CD4-positive, alpha-beta T cell treated with Interleukin-6 at 100 ng/mL for 8 hours (primary cell): ENCODE measurements at regions not wholly inside any gene's neighbourhood (a gene's known extent, or its start where the extent isn't known, plus 50 kb on each side); places are given as distances from the start of the nearest gene placed in this dataset.

Experiments
- DNase-seq: peaks from one replicate; pipeline ENCODE4 v3.0.0-alpha.2; 2020; ENCODE audit warnings: mixed read lengths, low spot score

- no peak for DNase-seq
These were observed 68.8 kb upstream of the CLNK start for GRCh38 chr4:10753336-10753735.

DNA sequence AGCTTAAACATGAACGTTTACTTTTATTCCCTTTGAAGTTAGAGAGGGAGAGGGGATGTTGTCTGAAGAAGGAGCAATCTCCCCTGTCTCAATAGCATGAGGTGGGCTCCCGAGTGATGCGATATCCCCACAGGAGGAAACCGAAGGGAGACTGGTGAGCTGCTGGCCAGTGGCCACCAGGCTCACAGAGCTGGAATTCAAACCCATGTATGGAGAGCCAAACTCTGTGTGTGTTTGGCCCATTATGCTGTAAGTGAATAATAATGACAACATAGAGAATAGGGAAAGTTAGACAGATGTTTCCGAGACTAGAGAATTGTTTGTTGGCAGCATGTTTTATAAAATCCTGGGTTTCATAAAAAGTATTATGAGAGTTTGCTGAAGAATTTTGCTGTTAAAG is 66.1 kb upstream of the CLNK start:
- DNase-seq, result no peak

DNA sequence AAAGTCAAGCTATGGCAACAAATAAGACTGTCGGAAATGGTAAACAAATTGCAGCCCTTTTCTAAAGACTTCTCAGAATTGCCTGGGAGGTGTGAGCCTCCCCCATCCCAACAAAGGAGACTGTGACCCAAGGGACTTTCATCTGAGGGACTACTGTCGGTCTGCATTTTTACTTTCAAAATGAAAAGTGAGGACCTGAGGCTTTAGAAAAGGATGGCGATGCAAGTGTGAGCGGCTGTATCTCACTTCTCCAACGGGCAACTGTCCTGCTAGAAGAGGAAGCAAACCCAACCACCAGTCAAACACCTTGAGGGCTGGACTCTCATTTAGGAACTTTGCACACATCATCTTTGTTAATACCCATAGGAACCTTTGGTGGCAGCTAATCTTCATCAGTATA is 62.6 kb upstream of the CLNK start:
- DNase-seq, result no peak

DNA sequence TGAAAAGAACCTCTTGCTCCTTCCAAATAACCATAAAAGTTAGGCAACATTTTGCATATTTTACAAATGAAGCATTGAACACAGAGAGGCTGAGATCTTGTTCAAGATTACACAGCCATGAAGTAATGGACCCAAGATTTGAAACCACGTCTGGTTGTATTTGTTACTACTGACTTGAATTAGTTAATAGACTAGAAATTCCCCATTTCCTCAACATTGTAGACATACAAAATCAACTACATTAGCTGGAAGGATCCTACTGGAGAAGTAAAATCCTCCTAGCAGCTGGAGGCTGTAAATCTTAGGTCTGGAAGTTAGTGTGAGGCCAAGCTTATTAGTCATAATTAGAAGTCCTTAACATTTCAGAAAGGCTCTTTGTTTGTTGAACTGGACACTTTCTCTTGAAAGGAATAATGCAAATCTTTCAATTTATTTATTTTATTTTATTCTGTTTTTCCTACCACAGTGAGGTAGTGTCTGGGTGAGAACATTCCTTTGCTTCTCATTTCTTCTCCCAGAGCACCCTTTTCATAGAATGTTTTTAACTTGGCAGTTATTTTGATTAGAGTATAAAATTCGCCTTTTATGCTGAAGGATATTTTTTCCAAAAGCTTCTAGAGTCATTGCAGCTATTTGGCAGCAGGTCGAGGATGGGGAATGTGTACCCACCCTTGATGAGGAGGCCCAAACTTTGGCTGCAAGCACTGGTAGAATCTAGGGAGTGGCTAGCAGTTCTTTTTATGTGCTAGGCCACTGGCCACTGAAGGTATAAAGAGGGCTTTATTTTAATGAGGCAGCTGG is 62.0 kb upstream of the CLNK start:
- no peak for DNase-seq

DNA sequence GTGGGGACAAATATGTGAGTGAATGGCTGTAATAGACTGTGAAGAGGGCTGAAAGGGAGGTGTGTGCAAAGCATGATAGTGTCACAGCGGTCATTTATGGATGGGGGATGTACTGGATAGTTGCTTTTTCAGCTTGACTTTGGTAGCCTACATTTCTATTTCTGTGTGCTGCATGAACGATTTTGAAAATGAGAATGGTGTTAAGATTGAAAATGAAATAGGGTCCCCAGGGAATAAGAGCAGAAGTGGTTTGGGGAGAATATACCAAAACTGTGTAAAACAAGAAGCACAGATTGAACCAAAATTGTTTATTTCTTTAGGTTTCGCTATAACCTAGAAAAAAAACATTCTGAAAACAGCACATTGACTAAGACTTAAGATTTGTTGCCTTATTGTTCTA is 58.8 kb upstream of the CLNK start:
- DNase-seq, result no peak

DNA sequence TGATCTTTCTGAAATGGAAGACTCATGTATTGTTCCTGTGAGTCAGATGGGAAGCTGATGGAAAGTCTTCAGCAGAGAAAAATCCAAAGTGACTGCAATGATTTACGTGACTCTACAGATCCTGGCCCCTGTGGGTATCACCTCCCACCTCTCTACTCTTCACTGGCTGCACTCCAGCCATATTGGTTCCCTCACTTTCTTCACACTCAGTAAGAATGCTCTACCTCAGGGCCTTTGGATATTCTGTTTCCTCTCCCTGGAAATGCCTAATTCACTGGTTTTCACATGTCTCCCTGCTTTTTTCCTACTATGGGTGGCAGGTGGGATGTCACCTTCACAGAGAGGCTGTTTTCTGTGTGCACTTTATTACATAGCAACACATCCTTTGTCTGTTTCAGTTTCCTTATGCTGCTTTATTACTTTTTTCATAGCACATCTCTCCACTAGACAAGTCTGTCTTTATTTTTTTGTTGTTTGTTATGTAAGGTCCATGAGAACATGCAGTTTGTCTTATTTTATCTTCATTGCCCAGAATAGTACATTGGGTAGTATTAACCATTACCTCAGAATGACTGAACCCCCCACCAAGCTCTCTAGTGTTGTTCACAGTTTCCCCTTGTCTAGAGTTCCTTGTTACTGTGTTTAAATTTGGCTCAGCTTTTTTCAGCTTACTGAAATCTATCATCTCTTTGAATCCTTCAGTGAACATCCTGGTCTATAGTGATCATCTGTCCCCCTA is 57.6 kb upstream of the CLNK start:
- no peak for DNase-seq

GRCh38 chr4:10740891-10741620 is 56.5 kb upstream of the CLNK start:
- DNase-seq, result no peak

GRCh38 chr4:10740251-10740650 is 55.7 kb upstream of the CLNK start:
- no peak for DNase-seq

DNA sequence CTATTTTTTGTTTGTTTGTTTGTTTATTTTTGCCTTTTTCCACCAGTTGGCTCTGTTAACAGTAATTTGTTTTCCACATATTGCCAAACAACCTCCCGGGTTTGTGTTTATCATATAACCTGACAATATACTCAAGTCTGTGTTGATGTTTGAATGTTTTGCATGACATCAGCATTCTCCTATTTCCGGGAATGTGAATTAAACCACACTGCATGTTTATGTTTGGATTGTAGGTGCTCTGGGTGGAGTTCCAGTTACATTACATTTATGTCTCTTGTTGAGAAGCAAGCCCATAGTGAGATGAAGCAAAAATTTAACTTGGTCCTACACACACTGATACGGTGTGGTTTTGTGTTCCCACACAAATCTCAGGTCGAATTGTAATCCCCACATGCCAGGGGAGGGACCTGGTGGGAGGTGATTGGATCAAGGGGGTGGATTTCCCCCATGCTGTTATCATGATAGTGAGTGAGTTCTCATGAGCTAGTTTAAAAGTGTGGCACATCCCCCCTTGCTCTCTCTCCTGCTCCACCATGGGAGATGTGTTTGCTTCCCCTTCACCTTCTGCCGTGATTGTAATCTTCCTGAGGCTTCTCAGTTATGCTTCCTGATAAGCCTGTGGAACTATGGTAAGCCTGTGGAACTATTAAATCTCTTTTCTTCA is 54.4 kb upstream of the CLNK start:
- DNase-seq, result no peak

DNA sequence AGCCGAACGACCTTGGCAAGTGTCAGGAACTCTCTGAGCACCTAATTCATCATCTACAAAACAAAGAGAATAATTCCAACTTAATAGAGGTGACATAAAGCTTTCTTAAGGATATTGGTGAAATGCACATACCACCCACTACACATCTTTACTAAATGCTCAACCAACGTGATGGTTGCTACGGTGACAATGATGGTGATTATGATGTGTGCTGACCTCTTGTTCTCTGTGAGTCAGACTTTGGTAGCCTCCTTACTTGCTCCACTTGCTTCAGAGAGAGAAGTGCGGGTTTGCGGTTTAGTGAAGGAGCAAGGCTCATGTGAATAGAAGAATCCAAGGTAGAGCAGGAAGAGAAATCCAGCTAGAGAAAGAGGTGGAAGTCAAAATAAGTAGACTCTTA is 52.8 kb upstream of the CLNK start:
- no peak for DNase-seq

DNA sequence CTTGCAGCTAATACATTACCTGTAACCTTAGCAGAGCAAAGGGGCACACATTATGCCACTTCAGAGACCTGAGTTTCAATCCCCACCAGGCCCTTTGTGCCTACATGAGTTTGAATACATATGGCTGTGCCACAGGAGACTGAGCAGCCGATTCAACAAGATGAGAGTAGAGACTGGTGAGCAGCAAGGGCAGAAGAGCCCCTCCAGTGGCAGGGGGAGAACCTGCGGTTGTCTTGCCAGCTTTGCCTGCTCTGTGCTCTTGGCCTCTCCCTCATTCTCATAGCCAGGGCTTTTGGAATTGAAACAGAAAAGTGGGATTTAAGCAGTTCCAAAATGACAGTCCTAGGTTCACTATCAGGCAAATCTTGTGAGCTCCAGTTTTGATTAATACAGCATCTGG is 52.3 kb upstream of the CLNK start:
- no peak for DNase-seq

DNA sequence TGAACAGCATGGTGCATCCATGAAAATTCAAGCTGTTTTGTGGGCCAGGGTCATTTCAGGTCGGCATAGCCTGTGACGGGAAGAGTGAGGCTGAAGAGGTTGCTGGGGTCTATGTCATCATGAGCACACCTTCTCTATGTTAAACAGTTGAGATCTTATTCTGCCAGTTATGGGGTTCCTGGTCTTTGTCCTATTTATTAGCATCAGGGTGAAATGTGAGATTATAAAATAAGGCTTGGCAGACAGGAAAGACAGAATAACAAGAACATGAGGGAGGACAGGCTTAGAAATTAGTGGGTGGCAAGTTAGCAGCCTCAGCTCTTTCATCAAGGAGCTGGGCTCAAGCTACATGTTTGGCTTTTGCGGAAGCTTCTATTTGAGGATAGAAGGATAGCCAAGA is 51.7 kb upstream of the CLNK start:
- no peak for DNase-seq

GRCh38 chr4:10734697-10735096 is 50.1 kb upstream of the CLNK start:
- no peak for DNase-seq
